Naive B cell (primary cell): ENCODE measurements at regions not wholly inside any gene's neighbourhood (a gene's known extent, or its start where the extent isn't known, plus 50 kb on each side); places are given as distances from the start of the nearest gene placed in this dataset.
A peak's percentile ranks its signal among the peaks of the same experiment; 100 is the strongest.
"Not testable (repeated sequence)": the region's sequence is repeated elsewhere in the genome, so short reads cannot be mapped to it uniquely, and the experiment has no call there.

ENCODE experiments used
- ATAC-seq, 2 donors: fragments of 150-1000 bp; cut with Tn5 transposase; 2 replicates each; pipeline ENCODE4 v1.10.0; 2021; ENCODE audit warnings: low read depth in 2 of 2, mild to moderate bottlenecking in 2 of 2, moderate library complexity in 2 of 2
- DNase-seq: peaks from one replicate; pipeline ENCODE4 v3.0.0; 2022
- H3K27ac Mint-ChIP-seq, 6 donors: one replicate each; pipeline ENCODE4 v1.8.0; 2020 to 2022; ENCODE audit warnings: mild to moderate bottlenecking in 6 of 6, mixed read lengths in 6 of 6, moderate library complexity in 5 of 6, inconsistent platforms in 2 of 6
- H3K27me3 Mint-ChIP-seq, 3 donors: one replicate each; pipeline ENCODE4 v1.8.0; 2021 to 2022; ENCODE audit warnings: mixed read lengths in 3 of 3, mild to moderate bottlenecking in 1 of 3
- H3K36me3 Mint-ChIP-seq, 2 donors: one replicate each; pipeline ENCODE4 v1.8.0; 2020 to 2022; ENCODE audit warnings: mixed read lengths in 2 of 2, inconsistent platforms in 1 of 2, mild to moderate bottlenecking in 1 of 2
- H3K4me1 Mint-ChIP-seq, 3 donors: one replicate each; pipeline ENCODE4 v1.8.0; 2020 to 2022; ENCODE audit warnings: mixed read lengths in 3 of 3, inconsistent platforms in 1 of 3, mild to moderate bottlenecking in 1 of 3, moderate library complexity in 1 of 3
- H3K4me3 Mint-ChIP-seq, 8 donors: one replicate each; pipeline ENCODE4 v1.8.0; 2020 to 2022; ENCODE audit warnings: mild to moderate bottlenecking in 8 of 8, mixed read lengths in 8 of 8, moderate library complexity in 8 of 8, inconsistent platforms in 2 of 8
- H3K9me3 Mint-ChIP-seq, 7 donors: one replicate each; pipeline ENCODE4 v1.8.0; 2020 to 2022; ENCODE audit warnings: mixed read lengths in 7 of 7, mild to moderate bottlenecking in 5 of 7, inconsistent platforms in 2 of 7, moderate library complexity in 1 of 7

DNA sequence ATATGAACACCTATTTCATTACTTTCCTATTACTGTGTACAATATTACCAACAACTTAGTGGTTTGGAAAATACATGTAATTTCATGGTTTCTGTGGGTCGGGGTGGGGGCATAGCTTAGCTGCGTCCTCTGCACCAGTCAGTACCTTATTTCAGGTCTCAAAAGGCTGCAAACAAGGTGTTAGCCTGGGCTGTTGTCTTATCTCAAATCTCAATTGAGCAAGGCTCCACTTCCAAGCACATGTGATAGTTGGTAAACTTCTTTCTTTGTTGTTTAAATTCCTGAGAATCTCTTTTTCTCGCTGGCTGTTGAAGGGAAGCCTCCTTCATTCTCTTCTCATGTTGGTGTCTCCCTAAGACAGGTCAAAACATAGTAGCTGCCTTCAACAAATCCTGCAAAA lies 485.4 kb downstream of the AMY1C start:
- Mint-ChIP-seq H3K27ac (peak overlapping the region in 1 of 6 donors; percentile 54), H3K9me3 (peaks cover 0 to 8% (median 0%) of the 10 kb centered on the region in 7 donors), H3K27me3 (no peaks in the 10 kb centered on the region), H3K36me3 (no peaks in the 10 kb centered on the region), H3K4me3 (no peak overlapping the region), H3K4me1 (no peaks in the 10 kb centered on the region)
- no peak for ATAC-seq
- DNase-seq = no peak

- Mint-ChIP-seq H3K27me3 (no peaks in the 10 kb centered on the region), H3K27ac (no peak overlapping the region), H3K9me3 (peaks cover 0 to 4% (median 0%) of the 10 kb centered on the region in 7 donors), H3K4me1 (no peaks in the 10 kb centered on the region), H3K4me3 (no peak overlapping the region), H3K36me3 (no peaks in the 10 kb centered on the region)
- DNase-seq (no peak), ATAC-seq (no peak)
Observed at GRCh38 chr1:104238991-104239390, 489.3 kb downstream of the AMY1C start.

DNA sequence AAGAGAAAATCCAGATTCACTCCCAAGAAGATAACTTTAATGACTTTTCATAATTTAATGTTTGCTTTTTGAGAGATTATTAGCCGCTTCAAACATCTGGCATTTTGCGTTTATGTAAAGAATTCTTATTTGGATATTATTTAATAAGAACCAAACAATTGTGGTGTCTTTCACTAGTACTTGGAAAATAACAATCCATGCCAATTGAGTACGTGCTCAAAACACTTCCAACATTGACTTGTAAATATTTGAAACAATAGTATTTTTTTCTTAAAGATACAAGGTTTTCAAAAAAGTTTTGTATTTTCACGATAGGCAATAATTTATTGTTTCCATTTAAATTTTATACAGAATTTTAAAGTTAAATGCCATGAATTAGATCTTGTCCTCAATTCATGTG lies 498.7 kb downstream of the AMY1C start:
- Mint-ChIP-seq H3K27ac (no peak overlapping the region), H3K4me1 (no peaks in the 10 kb centered on the region), H3K9me3 (peaks cover 0 to 2% (median 0%) of the 10 kb centered on the region in 7 donors), H3K36me3 (no peaks in the 10 kb centered on the region), H3K4me3 (no peak overlapping the region), H3K27me3 (no peaks in the 10 kb centered on the region)
- no peak for ATAC-seq
- DNase-seq = no peak

DNA sequence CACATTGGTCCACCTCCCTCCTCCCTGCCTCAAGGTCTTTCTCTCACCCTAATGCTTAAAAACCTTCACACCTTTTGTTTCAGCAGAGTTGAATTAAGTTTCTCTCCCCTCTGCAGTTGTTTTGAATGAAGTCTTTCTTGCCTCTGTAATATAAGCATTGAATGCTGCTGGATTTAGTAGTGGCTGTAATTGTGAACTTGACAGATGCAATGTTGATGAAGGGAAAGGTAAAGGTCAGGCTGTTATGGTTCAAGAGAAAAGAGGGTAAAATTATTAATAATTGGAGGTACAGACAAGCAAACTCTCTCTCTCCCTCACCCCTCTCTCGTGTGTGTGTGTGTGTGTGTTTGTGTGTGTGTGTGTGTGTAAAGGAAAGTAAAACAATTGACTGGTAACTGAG lies 509.8 kb downstream of the AMY1C start:
- Mint-ChIP-seq H3K36me3 (no peaks in the 10 kb centered on the region), H3K27me3 (no peaks in the 10 kb centered on the region), H3K27ac (no peak overlapping the region), H3K4me3 (no peak overlapping the region), H3K4me1 (no peaks in the 10 kb centered on the region), H3K9me3 (peaks cover 0 to 10% (median 5%) of the 10 kb centered on the region in 7 donors)
- DNase-seq (no peak), ATAC-seq (no peak)

DNA sequence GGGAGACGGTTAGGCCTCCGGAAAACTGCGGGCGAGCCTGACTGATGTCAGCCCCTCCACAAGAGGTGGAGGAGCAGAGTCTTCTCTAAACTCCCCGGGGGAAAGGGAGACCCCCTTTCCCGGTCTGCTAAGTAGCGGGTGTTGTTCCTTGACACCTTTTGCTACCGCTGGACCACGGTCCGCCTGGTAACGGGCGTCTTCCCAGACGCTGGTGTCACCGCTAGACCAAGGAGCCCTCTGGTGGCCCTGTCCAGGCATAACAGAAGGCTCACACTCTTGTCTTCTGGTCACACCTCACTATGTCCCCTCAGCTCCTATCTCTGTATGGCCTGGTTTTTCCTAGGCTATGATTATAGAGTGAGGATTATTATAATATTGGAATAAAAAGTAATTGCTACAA lies 513.4 kb downstream of the AMY1C start:
- not testable (repeated sequence) for H3K4me1 Mint-ChIP-seq, H3K27ac Mint-ChIP-seq, H3K27me3 Mint-ChIP-seq, ATAC-seq, H3K36me3 Mint-ChIP-seq, DNase-seq, H3K4me3 Mint-ChIP-seq, H3K9me3 Mint-ChIP-seq

GRCh38 chr1:104264521-104264920 lies 514.8 kb downstream of the AMY1C start:
- Mint-ChIP-seq H3K27me3 (no peaks in the 10 kb centered on the region), H3K4me3 (no peak overlapping the region), H3K27ac (no peak overlapping the region), H3K4me1 (no peaks in the 10 kb centered on the region), H3K9me3 (peaks cover 0 to 9% (median 4%) of the 10 kb centered on the region in 7 donors), H3K36me3 (no peaks in the 10 kb centered on the region)
- DNase-seq (no peak), ATAC-seq (no peak)

- ATAC-seq (no peak), DNase-seq (no peak)
- no peaks in the 10 kb centered on the region for H3K27me3 Mint-ChIP-seq
- no peak overlapping the region for H3K27ac Mint-ChIP-seq
- H3K36me3 Mint-ChIP-seq = no peaks in the 10 kb centered on the region
- peaks cover 0 to 8% (median 3%) of the 10 kb centered on the region in 7 donors for H3K9me3 Mint-ChIP-seq
- no peaks in the 10 kb centered on the region for H3K4me1 Mint-ChIP-seq
- H3K4me3 Mint-ChIP-seq = no peak overlapping the region
Observed at GRCh38 chr1:104265163-104265562, 515.5 kb downstream of the AMY1C start.

DNA sequence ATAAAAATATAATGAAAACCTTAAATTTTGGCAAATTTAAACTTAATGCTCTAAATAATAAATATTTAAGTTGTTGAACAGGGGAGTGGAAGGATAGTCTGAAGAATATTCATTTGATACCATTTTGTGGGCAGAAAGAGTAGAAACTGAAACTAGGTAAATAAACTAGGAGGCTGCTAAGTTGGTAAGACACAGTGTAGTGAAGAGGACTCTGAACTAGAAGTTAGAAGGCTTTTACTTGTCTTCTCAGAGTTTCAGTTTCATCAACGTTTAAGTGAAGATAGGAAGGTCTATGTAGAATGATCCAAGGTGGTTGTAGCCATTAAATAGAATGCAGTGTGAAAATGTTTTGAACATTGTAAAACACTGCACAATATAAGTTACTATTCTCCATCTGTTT lies 516.9 kb downstream of the AMY1C start:
- no peak for ATAC-seq
- H3K27me3 Mint-ChIP-seq = no peaks in the 10 kb centered on the region
- H3K36me3 Mint-ChIP-seq = no peaks in the 10 kb centered on the region
- H3K4me3 Mint-ChIP-seq = no peak overlapping the region
- H3K27ac Mint-ChIP-seq = no peak overlapping the region
- no peaks in the 10 kb centered on the region for H3K4me1 Mint-ChIP-seq
- H3K9me3 Mint-ChIP-seq = peaks cover 0 to 5% (median 3%) of the 10 kb centered on the region in 7 donors
- DNase-seq = no peak

- DNase-seq, ATAC-seq, H3K4me1 Mint-ChIP-seq, H3K27ac Mint-ChIP-seq, H3K36me3 Mint-ChIP-seq, H3K9me3 Mint-ChIP-seq, H3K4me3 Mint-ChIP-seq, H3K27me3 Mint-ChIP-seq: not testable (repeated sequence)
Observed at GRCh38 chr1:104288322-104288721, 538.6 kb downstream of the AMY1C start.

DNA sequence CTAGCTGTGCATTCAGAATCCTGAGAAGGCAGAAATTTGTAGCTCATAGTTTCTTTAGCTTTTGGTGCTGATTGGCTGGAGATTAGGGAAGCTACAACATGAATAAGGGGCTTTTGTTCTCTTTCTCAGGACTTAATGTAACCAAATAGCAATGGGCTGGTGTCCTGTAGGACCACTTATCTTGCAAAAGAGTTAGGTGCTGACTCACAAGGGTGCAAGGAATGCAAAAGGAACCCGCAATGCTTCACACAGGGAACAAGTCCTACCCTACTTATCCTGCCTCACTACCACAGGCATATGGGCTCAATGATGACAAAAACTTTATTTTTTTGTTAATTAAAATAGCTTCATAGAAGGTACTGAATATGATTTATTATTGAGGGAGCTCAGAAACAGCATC lies 541.5 kb downstream of the AMY1C start:
- Mint-ChIP-seq H3K27me3 (no peaks in the 10 kb centered on the region), H3K9me3 (peaks cover 0 to 9% (median 3%) of the 10 kb centered on the region in 7 donors), H3K36me3 (no peaks in the 10 kb centered on the region), H3K4me3 (no peak overlapping the region), H3K4me1 (no peaks in the 10 kb centered on the region), H3K27ac (no peak overlapping the region)
- no peak for DNase-seq
- ATAC-seq = no peak

DNA sequence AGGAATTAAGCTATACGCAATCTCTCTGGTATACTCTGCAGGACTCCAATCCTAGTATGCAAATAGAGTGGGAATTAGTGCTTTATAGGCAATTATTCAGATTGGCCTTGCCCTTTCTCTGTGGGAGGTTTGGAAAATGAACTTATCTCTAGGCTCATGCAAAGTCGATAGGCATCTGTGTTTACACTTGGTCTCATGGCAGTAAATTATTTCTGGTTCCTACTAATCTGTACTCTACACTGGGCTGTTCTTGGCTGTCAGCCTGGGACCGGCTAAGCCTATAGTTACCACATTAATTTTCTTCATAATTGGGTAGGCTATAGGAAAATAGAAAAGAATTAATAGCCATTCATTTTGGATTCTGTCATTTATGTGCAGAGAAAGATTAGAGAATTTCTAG lies 544.6 kb downstream of the AMY1C start:
- Mint-ChIP-seq H3K27ac (no peak overlapping the region), H3K27me3 (no peaks in the 10 kb centered on the region), H3K36me3 (no peaks in the 10 kb centered on the region), H3K4me1 (no peaks in the 10 kb centered on the region), H3K4me3 (no peak overlapping the region), H3K9me3 (peaks cover 0 to 5% (median 0%) of the 10 kb centered on the region in 7 donors)
- DNase-seq (no peak), ATAC-seq (no peak)

DNA sequence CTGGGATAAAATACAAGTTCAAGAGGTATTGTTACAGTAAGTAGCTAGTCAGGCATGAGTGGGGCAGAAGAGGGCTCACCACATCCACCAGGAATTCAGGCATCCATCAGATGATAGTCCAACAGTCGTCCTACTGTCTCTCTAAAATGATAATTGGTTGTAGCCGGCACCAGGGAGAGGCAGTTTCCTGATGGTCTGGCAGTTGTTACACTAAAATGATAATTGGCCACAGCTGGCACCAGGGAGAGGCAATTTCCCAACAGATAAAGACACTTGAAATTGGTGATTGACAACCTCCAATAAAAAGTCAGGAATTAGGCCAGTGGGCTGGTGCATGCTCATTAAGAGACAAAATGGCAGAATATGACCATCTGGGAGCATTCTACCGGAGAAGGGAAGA lies 545.8 kb downstream of the AMY1C start:
- H3K9me3 Mint-ChIP-seq = peaks cover 0 to 5% (median 0%) of the 10 kb centered on the region in 7 donors
- H3K4me1 Mint-ChIP-seq = no peaks in the 10 kb centered on the region
- no peak overlapping the region for H3K4me3 Mint-ChIP-seq
- no peaks in the 10 kb centered on the region for H3K36me3 Mint-ChIP-seq
- H3K27me3 Mint-ChIP-seq = no peaks in the 10 kb centered on the region
- DNase-seq (no peak), ATAC-seq (no peak)
- H3K27ac Mint-ChIP-seq = no peak overlapping the region

DNA sequence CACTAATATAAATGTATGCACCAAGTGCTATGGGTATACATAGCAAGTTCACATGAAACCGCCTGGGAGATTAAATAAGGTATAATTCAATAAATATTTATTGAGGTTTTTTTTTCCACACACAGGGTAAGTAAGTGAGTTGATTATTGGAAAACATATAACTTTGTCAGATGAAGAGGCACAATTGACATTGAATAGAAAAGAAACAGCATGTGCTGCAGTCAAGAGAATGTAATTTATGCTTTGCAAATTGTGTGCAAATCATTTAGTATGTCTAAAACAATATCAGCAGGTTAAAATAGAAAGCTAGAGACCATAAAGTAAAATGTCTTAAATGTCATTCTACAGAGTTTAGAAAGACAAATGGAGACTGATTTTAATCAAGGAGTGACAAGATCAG lies 560.0 kb downstream of the AMY1C start:
- ATAC-seq (no peak), DNase-seq (no peak)
- Mint-ChIP-seq H3K27ac (peak overlapping the region in 1 of 6 donors; percentile 6), H3K9me3 (peaks cover 0 to 8% (median 5%) of the 10 kb centered on the region in 7 donors), H3K4me1 (no peaks in the 10 kb centered on the region), H3K4me3 (no peak overlapping the region), H3K36me3 (no peaks in the 10 kb centered on the region), H3K27me3 (no peaks in the 10 kb centered on the region)

GRCh38 chr1:104315823-104316222 lies 566.1 kb downstream of the AMY1C start:
- no peak for DNase-seq
- ATAC-seq = no peak
- Mint-ChIP-seq H3K9me3 (peaks cover 0 to 8% (median 5%) of the 10 kb centered on the region in 7 donors), H3K27me3 (no peaks in the 10 kb centered on the region), H3K4me3 (no peak overlapping the region), H3K27ac (no peak overlapping the region), H3K36me3 (no peaks in the 10 kb centered on the region), H3K4me1 (no peaks in the 10 kb centered on the region)

DNA sequence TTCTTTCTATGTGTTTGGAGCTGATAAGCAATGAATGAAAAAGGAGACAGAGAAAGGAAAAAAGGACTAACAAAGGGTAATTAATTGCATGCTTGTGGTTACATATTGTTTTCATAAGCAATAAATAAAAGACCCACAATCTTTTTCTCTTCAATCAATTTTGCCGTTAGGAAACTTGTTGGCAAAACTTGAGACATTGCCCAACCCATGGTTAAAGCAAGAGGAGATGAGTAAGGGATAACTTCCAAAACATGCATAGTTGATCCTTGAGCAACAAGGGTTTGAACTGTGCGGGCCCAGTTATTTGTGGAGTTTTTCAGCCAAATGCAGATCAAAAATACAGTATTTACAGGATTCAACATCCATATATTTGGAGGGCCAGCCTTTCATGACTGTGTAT lies 572.4 kb downstream of the AMY1C start:
- DNase-seq (no peak), ATAC-seq (no peak)
- Mint-ChIP-seq H3K36me3 (no peaks in the 10 kb centered on the region), H3K4me1 (no peaks in the 10 kb centered on the region), H3K27me3 (no peaks in the 10 kb centered on the region), H3K9me3 (peaks cover 0 to 9% (median 2%) of the 10 kb centered on the region in 7 donors), H3K27ac (no peak overlapping the region), H3K4me3 (no peak overlapping the region)
